Cerebellar cortex (tissue), 1 donor: ENCODE measurements at regions not wholly inside any gene's neighbourhood (a gene's known extent, or its start where the extent isn't known, plus 50 kb on each side); places are given as distances from the start of the nearest gene placed in this dataset.

ENCODE experiments used
- DNase-seq: peaks from one replicate; pipeline ENCODE4 v3.0.0-alpha.2; 2015; ENCODE audit warnings: low spot score

DNA sequence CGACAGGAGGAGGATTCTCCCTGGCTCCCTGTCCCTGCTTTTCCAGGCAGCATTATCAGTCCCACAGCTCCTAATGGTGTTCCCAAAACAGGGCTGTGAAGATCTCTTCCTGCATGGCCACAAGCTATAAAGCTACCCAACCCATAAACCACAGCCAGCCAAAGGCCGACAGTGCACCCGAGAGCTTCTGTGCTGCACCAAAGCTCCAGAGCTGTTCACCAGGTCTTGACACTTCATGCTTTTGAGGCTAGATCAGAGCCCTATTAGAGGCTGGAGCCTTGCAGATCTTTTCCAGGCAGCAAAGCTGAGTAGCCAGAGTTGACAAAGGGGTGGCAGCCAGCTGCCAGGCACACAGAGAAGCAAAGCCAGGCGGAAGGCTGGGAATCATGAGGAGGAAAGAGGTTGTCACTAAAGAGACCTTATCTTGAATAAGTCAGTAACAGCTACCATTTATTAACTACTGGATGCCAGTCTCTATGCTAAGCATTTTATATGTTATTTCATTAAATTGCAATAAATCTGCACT, 180.4 kb downstream of the KATNAL1 start:
- no peak for DNase-seq

DNA sequence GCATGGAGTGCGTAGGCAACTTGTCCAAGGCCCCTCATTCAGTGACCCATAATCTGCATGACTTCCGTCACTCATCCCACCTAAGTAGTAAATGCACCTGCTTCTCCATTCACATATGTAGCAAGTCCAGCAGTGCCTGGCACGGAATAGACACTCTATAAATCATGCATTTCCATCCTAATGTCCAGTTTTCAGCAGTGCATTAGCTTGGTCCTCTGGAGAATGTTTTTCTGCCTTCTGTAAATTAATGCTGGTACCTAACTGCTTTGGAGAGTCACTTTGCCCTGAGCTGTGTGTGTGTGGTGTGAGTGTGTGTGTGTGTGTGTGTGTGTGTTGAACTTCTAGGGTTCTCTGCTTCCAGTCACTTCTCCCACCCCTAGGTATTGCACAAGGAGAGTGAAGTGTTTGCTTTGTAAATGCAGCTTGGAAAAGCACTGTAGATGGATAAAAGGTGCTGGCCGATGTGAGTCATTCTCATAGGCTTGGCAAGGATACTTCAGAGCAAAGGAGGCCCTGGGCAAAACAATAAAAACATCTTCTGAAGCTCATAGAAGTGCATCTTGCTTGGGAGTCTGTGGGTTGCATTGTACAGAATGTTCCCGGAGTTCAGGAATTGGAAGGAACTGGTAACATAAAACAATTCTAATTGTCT, 181.8 kb downstream of the KATNAL1 start:
- DNase-seq: no peak

DNA sequence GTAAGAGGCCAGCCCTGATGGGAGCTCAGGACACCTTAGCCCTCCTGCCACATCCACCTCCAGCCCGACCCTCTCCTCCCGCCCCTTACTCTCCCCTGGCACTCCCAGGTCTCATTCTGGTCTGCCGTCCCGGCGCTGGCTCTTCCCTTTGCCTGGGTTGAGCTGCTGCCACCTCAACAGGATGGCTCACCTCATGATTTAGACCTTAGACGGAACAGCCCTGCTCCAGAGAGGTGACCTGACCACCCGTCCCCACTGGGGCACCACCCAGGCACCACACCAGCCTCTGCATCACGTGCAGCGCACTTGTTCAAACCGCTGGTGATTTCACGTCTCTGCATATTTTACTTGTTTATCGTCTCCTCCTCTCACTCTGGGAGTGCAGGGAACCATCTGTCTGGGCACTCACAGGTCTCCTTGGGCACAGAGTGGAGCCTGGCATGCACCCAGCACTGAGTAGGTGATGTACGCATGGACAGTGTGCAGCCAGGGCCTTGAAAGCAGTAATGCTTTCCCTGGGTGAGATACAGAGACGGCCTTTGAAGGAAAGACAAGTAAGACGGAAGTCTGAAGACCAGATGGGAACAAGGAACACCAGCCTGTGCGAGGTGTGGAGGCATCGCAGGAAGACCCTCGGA, 183.1 kb downstream of the KATNAL1 start:
- DNase-seq: peak; percentile 79

DNA sequence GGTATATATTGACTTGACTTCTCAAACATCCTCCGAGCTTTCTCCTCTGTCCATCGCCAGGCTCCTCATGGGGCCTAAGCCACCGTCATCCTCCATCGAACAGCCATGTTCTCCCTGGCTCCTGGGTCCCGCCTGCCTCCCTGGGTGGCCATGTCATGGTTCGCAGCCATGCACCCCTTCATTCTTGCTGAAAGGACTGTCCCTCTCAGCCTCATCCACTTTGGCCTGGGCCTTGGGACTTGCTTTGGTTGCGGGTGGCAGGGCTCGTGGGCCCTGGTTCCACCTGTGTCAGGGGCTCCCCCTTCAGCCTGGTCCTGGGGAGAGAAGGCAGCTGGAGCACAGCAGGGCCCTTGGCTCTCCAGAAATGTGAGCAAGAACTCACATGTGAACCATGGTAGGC, 183.8 kb downstream of the KATNAL1 start:
- DNase-seq: no peak

DNA sequence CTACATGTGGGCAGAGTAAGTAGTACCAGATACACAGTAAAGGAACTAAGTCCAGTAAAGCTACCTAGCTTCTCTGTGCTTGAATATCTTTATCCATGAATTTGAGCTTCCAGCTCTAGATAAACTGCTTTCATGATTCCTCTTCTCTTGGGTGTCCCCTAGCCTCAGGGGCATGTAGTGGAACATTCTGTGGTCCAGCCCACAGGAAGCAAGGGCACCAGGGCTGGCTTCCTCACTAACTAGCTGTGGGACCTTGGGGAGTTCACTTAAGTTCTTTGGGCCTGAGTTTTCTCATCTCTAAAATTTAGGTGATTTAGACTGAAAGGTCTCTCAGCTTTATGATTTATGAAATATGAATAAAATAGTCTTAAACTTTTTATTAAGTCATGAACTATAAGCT, 185.7 kb downstream of the KATNAL1 start:
- no peak for DNase-seq

DNA sequence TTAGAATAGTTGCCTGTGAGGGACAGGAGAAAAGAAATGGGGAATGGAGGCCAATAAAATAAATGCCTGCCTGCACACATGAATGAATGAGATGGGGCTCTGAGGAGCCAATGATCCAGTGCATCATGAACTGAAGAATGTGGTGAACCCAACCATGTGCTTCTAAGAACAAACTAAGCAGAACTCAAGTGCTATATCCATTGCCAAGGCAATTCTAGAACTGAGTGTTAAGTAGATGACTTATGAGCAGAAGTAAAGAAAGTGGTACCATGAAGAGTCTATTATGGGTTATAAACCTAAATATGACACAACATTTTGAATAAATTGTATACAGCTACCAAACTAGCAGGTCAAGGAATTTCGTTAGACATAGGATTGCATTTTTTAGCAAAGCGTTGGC, 186.1 kb downstream of the KATNAL1 start:
- no peak for DNase-seq

DNA sequence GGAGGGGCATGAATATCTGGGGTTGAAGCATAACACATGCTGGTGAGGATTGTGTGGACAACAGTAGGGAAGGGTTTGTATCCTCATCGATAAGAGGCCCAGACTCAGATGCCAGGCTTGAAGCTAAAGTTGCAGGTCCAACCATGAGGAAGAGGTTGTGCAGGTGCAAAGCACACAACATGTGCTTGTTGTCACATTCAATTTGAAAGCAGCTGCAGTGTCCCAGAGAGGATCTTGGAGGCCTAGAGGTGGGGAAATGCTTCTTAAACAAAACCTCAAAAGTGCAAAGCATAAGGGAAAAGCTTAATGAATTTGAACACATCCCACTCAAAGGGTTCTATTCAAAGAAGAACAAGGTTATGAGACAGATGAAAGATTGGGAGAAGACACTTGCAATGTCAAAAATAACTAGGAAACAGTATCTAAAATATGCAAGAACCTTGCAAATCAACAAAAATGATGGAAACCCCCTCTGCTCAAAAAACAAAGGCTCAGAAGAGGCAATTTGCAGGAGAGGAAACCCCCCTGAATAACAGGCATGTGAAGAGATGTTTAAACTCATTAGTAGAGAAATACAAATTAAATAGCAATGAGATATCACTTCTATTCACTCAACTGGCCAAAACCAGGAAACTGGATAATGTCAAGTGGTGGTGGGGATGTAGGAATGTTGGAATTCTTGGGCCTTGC, 187.1 kb downstream of the KATNAL1 start:
- no peak for DNase-seq

DNA sequence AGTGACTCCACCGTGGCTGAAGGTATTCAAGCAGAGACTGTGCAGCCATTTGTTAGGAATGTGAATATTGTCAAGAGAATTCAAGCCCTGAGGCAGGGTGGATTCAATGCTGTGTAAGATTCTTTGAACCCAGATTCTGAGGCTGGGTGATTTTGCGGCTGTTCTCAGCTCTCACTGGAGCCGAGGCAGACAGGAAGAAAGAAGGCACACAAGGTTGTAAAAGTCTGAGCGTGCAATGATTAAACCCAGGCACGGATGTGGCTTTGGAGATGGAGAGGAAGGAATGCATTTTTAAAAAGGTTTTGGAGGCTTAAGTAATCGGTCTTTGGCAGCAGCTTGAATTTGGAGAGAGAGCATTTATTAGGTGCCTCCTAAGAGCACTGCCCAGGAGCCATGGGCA, 187.9 kb downstream of the KATNAL1 start:
- no peak for DNase-seq

DNA sequence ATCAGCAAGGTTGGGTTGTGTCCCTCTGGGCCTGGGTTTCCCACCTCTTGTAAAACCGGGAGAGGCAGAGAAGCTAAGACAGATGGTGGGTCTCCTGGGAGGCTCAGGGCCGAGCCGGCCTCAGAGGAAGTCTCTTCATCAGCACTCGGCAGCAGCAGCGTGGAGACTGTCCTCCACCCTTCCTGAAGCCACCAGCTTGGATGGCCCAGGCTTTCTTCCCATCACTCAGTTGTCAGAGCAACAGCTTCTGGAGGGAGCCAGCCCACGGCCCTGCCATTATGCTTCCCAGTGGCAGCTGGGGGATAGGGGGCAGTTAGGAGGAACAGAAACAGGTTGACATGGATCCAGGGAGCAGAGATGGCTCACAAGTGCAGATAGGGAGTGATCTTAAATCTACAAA, 191.0 kb downstream of the KATNAL1 start:
- DNase-seq: no peak

DNA sequence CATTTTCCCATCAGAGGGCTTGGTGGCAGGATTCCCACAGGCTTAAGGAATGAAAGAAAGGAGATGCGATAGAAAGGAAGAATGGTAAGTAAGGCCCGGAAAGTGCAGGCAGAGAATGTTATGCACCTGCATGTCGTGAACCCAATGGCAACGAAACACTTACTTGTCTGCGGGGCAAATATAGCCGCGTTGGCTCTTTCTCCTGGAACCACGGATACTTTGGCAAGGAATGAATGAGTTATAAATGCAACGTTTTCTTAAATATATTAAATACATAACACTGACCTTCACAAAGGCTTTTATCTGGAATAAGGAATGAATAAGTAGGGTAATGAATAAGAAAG, 192.1 kb downstream of the KATNAL1 start:
- no peak for DNase-seq

DNA sequence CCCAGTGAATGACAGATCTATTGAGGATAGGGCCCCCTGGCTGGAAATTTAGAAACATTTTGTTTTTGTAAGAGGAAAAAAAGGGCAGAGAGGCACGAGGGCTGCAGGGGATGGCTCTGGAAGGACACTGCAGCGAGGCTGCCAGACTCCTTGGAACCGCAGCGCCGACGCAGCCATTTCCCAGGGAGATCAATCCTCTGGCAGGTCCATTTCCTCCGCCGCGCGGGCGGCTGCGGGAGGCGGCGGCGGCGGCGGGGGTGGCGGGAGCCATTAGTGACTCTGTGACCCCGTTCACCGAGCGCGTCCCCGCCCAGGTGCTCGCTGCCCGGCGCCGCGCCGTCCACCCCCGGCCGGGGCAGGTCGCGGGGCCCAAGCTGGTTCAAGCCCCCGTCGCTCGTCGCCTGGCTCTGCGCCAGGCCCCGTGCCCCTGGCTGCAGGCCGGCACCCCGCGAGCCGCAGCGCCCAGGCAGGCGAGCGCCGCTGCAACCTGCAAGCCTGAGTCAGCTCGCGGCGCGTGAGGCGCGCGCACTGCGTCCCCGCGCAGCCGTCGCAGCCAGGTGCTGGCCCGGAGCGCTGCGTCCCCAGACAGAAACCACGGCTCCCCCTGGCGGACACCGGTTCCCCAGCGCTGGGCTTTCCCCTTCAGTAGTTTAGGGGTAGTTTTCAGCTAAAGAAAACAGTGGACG, 192.6 kb downstream of the KATNAL1 start:
- peak; percentile 83 for DNase-seq

DNA sequence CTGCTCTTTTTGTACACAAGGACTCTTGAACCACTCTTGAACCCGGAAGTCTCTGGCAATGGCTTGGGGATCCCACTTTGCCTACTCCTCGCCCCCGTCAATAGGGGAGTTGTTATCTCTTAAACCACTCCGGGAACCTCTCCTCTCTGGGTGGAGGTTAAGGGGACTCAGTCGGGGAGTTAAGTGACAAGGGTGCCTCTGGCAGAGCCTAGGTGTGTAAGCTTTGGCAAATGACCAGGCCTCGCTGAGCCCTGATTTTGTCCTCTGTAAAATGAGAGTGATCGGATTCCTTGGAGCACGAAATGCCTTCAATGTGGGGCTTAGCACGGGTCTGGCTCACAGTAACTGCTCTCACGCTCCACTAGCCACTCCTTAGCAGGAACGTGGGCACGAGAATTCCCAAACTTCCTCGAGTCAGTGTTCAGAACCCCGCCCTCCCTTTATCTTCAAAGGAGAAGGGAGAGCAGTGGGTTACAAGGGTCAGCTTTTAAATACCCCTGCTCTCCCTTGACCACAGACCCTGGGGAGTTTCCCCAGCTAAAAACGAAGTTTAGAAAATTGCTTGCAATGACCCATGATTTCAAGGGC, 193.3 kb downstream of the KATNAL1 start:
- DNase-seq: peak; percentile 40

DNA sequence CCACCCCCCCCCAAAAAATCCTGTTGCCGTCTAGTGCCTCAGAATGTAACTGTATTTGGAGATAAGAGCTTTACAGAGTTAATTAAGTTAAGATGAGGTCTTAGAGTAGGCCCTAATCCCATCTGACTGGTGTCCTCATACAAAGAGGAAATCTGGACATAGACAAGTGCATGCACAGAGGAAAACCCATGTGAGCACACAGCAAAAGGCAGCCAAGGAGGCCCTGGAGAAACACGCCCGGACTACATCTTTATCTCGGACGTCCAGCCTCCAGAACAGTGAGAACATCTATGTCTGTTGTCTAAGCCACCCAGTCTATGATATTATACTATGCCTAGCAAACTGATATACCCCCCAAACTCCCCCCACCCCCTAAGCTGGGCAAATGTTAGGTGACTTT, 193.8 kb downstream of the KATNAL1 start:
- DNase-seq: no peak

DNA sequence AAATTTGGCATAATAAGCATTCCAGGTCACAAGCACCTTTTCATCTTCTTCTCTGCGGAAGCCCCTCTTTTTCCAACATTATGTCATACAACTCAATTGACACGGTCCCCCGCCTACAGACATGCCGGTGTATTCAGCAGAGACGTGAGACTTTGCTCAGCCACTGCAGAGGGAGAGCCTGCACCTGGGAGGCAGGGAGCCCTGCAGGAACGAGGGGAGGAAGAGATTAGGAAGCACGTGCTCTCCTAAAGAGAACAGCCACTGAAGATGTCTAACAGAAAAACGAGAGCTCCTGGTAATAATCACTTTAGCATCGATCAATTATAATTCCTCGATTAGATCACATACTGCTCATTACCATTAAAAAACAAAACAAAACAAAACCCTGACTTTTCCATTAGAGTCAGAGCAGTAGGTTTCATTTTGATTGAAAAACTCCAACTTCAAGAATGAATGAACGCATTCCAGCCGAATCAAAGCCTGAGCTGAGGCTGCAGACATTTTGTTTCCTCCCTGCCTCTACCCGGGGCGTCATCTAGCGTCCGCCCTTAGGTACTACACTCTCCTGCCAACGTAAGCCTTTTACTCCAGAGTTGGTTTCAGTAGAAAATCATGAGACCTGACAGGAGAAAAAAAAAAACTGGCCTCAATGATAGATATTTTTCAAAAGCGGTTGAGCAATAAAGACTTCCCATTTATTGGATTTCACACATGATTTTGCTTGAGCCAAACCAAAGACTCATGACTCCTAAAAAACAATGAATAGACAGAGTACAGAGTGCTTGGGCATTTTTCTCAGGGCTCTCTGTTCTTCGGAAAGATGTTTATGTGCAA, 194.5 kb downstream of the KATNAL1 start:
- DNase-seq: peak; percentile 92

DNA sequence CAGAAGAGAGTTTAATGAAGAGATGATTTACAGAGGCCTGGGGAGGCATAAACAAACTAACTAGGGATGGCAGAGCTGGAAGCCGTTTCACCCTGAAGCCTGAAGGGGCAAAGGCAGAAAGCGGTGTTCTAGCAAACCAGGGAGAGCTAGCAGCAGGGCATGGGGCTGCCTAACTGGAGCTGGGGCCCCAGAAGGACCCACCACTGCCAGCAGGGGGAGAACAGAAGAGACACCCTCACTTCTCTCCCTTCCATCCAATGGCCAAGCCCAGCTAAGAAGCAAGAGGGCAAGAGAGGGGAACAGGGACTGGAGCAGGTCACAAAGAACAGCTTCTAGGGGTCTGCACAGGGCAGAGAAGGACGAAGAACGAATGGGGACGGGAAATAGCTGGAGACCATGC, 195.5 kb downstream of the KATNAL1 start:
- DNase-seq: no peak

DNA sequence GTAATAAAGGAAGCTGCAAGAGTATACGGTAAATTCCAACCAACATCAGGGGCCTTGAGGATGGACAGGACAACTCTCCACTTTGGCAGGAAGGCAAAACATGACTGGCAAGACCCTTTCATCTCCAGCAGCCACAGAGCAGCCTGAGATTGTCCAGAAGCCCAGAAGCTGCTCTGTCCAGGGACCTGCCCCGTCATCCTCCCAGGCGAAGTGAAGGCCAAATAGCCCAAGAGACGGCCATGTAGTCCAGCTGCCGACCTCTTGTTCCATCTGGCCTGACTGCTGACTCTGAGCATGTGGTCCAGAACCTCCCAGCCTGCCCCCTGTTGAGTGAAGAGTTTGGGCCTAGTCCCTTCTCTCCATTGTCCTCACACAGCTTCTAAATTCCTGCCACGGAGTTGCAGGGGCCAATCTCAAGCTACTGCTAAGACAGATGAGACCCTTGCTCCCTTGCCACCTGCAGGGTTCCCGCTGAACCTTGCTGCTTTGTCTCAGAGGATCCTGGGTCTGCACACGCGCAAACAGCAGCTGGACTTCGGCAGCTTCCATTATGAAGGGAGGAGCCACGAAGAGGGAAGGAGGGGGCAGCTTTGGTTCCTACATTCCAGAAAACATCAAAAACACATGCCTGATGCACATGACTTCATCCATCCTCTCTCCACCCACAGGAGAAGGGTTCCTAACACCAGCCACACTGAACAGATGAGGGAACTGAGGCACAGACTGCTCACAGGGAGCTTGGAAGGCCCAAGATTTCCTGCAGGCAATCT, 196.9 kb downstream of the KATNAL1 start:
- DNase-seq: no peak

DNA sequence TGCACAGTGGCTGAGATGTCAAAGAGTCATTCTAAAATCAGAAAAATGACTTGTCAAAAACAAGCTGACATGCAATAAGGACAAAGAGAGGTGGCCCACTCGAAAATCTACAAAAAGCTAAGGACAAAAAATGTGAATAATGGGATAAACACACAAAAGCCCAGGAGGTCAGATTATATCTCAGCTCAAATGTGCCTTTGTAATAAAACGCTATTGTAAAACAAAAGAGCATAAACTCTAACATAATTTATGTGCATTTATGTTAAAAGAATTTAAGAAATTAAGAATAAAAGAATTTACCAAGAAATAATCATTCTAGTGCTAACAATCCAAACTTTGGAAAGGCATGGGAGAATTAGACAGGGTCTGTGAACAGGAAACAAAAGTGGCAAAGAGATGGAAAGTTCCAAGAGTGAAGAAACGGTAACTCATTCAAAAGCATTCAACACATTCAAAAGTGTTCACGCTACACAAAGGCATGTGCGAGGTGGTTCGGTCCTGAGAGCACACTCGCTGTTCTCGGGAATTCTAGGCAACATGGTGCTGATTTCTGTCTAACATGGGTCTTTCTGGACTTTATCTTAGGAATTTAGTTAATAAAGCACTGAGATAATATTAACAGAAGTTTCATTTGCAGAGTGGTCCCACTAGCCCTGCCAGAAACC, 197.7 kb downstream of the KATNAL1 start:
- no peak for DNase-seq

DNA sequence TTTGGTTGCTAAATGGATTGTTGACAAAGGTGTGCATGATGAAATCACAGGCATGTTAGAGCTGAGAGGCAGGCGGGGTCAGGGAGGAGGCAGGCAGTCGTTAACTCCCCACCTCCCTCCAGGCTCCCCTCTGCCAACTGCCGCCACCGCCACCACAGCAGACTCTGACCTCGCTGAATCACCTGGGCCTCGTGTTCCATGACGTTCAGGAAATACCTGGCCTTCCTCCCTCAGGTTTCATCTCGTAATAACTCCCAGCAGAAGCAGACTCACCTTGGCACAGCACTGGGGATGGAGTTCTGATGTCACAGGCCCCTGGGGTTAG, 198.5 kb downstream of the KATNAL1 start:
- DNase-seq: no peak

DNA sequence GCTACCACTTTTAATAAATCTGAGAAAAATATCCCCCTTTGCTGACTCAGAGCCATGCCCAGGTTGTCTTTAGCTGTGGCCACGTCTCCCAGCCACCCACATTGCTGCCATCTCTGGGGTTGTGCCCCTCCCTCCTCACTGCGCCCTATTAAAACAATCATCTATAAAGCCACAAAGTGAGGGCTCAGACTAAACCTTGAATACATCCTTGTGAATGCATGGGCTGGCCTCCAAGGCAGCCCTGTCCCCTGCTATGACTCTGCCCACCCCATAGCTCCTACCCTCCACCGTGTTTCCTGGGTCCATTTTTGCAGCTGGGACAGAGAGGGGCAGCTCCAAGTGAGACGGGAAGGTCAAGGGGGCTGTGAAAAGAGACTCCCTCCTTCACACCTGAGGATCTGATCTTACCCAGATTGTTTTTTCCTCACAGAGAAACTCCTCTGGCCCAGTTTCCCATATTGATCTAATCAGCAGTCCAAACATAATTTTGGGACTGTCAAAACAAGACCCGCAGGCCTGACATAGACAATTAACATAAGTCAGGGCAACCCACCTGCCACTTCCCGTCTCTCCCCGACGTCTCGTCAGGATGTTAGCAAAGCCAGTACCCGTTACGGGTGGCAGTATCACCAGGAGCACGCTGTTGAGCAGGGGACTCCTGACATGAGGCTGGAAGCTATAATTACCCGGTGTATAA, 199.0 kb downstream of the KATNAL1 start:
- no peak for DNase-seq
